Stimulated activated CD8-positive, alpha-beta memory T cell treated with anti-CD3 and anti-CD28 coated beads, Interleukin-12 subunit alpha, Interleukin-12 subunit beta, amount 100 ng/mL, for 1 hour (primary cell): ENCODE measurements at regions not wholly inside any gene's neighbourhood (a gene's known extent, or its start where the extent isn't known, plus 50 kb on each side); places are given as distances from the start of the nearest gene placed in this dataset.

Source experiments
- DNase-seq: peaks from one replicate; pipeline ENCODE4 v3.0.0-alpha.2; 2020; ENCODE audit warnings: low read depth

DNA sequence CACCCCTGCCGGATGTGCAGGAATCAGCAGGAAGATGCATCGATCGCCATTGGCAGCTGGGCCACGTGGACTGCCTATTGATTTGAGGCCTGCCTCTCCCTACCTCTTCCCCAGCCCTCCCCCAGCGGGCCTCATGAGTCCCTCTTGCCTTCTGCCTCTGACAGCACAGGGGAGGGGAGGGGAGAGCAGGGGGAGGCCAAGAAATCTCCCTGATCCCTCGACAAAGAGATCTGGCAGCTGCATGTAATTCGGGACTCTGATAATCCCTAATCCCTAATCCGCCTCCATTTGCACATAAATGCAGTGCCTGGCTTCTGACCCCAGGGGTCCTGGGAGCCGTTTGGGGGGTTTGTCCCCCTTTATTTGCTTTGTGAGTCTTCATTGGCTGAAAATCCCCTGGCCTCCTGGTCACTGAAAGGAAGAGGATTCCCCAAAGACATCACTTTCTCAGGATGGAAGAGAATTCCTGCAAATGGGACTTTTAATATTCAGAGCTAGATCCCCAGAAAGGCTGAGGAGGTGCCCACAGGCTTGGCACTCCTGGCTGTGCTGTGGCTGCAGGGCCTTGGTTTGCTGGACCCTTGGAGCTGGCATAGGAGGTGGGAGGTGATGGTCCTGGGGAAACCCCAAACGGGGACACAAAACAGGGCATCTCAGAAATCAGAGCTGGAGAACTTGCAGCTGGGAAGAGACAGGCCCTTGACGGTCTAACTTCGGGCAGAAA lies 239.4 kb upstream of the POU3F1 start:
- DNase-seq = no peak

DNA sequence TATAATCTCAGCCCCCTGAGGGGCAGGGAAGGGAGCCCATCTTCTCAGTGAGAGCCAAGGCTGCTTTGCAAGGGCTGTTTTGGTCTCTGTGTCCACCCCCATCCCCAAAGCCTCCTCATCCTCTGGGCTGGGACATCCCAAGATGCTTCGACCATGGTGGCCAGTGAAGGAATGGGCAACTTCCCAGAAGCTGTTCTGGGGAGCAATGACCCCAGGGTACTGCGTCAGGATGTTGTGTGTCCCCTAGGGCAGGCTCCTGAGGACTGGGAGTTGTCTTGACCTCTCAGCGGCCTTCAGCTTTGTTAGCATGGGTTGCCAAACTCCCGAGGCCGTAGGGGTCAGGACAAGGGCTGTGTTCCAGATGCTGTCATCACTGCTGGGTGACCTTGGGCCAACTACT lies 238.4 kb upstream of the POU3F1 start:
- no peak for DNase-seq

DNA sequence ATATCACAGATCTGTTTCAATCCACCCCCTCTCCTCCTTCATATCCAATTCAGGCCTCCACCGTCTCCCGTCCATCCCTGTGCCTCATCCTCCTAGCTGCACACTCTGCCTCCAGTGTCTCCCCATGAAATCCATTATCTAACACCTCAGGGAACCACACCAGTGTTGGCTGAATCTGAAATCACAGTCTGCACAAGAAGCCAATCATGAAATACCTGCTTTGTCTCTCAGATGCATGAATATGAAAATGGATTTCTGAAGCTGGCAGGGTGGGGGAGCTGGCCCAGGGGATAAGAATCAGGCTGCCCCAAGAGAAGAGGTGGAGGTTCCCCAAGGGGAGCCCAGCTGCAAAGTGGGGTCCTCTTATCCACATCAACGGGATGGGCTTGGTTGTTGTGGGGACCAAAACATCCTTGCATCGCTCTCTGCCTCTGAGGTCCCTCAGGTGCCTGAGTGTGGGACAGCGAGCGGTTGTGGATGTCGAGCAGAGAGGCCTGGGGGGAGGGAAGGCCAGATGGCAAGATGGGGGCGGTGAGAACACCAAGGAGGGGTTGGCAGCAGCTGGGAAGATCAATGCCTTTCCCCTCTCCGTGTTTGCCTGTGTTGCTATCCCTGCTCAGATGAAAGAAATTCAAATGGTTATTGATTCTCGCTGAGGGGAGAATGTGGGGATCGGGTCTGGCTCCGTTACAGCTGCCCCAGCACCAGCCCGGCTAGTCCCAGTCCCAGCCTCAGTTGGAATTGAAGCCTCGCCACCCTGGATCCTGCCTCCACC lies 237.3 kb upstream of the POU3F1 start:
- no peak for DNase-seq

DNA sequence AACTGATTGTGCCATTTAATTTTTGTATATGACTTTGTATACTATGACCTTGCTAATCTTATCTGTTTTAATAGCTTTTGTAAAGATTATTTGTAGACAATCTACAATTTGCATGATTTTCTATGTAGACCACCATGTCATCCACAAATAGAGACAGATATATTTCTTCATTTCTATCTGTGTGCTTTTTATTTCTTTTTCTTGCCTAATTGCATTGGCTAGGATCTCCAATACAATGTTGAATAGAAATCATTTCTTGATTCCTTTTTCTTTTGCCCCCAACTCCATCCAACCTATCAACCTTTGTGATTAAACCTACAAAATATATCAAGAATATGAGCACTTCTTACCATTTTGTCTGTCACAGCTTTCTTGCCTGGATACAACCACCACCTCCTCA lies 232.6 kb upstream of the POU3F1 start:
- DNase-seq = no peak

DNA sequence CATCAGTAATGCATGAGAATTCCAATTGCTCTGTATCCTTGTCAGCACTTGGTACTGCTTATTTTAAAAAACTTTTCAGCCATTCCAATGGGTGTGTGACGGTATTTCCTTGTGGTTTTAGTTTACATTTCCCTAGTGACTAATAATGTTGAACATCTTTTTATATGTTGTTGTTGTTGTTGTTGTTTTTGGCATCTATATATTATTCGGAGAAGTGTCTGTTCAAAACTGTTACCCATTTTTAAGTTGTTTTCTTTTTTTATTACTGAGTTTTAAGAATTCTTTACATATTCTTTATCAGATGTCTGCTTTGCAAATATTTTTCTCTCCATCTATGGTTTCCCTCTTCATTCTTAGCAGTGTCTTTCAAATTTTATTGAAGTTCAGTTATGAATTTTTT lies 231.1 kb upstream of the POU3F1 start:
- no peak for DNase-seq

- no peak for DNase-seq
Observed at GRCh38 chr1:38275960-38276359, 229.4 kb upstream of the POU3F1 start.

DNA sequence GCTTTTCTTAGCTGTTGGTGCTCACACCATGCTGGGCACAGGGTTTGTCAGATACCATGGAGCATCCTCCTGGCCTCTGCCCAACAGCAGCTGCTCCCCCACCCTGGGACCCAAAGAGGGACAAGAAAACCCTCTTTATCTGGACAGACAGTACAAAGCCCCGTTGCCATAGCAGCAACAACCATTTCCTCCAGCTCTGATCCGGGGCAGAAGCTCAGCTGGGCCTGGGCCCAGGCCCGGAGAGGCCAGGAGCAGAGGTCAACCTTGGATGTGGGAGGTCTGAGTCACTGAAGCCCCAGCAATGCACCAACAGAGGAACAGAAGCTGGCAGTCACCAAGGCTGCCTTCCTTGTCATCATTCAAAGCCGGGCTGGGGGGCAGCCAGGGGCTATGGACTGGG lies 228.4 kb upstream of the POU3F1 start:
- no peak for DNase-seq

DNA sequence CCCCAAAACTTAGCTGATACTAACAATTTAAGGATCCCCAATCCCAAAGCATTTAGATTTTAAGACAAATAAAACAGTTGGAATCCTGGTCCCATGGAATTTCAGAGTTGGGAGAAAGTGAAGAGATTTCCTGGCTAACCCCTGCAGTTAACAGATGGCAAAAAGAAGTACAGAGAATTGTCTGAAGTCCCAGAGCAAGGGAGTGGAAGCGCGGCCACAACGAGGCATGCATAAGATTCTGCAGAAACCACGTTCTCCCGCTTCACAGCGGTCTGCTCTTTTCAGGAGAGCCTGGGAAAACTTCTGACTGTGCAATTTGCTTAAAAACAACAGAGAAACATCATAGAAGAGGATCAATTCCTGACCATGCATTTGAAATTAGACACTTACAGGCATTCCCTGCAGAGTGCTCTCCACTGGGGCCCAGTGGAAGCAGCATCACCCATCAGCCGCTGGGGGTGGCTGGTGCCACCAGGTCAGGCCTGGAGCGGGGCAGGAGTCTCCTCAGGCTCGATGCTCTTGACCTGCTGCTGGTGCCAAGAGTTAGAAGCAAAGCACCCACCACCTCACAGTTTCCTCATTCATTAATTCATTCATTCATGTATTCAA lies 226.7 kb upstream of the POU3F1 start:
- no peak for DNase-seq

- DNase-seq = no peak
Observed at GRCh38 chr1:38272515-38272914, 225.9 kb upstream of the POU3F1 start.

- no peak for DNase-seq
Observed at GRCh38 chr1:38270849-38271633, 224.4 kb upstream of the POU3F1 start.

DNA sequence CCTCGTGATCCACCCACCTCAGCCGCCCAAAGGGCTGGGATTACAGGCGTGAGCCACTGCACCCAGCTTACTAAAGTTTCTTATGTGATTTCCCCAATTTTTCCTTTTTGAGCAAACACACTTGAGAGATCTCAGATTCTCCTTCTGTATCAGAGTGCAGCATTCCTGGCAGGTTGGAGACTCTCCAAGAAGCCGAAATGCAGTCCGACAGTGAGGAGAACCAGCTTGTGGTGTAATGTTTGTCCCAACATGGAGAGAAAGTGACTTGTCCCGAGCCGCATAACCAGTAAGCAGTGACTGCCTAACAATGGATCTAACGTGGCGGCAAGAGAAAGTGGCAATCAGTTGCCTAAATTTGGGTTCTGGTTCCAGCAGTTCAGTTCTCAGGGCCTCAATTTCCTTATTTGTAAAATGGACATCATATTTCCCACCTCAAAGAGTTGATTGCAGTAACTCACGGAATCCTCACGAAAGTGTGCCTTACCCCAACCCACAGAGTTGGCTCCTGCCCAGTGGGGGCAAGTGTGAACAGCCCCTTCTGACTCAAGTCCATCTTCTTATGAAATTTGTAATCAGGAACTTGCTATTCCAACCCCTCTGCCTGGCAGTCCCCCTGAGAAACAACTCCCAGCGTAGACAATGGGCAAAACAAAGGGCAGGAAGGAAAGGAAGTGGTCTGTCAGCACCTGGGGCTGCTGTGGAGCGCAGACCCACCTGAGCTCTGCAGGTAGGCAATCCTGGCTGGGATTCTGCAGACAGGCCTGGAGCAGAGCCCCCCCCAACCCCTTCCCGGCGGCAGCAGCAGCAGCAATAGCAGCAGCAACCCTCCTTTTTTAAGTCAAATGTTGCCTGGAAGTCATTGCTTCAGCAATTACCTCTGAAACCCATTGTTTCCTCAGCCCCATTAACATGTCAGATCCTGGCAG lies 223.6 kb upstream of the POU3F1 start:
- no peak for DNase-seq

DNA sequence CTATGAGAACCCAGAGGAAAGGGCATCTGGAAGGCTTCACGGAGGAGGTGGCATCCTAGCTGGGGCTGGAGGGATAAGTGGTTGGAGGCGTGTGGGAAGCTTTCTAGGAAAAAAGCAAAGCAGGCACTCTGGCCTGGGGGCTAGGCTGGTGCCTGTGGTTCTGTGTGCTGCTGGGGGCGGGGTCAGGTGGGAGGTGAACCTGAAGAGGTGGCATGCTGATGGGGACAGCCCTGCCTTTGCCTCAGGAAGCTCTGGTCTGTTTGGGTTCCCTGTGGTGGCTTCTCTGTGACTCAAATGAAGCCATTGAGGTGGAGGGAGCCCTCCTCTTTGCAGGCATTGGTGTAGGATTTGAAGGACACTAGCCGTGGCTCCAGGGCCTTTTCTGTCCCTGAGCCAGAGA lies 221.6 kb upstream of the POU3F1 start:
- no peak for DNase-seq

DNA sequence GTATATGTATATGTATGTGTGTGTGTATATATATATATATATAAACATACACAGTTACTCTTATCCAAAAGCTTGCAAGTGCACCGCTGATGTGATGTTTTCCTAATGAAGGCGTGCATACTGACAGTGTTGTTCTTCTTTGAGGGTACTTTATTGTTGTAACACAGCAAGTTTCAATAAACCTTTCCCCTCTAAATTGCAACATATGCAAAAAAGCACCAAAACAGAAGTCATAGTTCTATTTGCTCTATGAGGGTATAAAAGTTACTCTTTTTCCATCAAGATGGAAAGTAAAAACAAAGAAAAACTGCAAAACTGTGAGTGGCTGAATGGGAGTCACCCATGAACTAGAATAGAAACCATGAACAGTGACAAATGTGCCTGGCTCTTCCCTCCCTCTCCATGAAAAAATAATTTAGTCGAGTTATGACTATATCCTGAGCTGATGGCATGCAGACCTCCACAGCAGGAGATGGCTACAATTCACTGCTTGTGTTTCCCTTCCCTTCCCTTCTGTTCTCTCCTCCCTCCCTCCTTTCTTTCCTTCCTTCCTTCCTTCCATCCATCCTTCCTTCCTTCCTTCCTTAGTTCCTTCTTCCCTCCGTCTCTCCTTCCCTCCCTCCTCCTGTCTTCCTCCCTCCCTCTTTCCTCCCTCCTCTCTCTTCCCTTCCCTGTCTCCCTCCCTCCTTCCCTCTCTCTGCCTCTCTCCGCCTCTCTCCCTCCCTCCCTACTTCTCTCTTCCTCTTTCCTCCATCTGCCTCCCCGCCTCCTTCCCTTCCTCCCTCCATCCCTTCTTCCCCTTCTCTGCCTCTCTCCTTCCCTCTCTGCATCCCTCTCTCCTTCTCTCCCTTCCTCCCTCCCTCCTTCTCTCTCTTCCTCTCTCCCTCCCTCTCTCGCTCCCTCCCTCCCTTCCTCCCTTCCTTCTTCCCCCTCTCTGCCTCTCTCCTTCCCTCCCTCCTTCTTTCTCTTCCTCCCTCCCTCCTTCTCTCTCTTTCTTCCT lies 220.7 kb upstream of the POU3F1 start:
- no peak for DNase-seq

DNA sequence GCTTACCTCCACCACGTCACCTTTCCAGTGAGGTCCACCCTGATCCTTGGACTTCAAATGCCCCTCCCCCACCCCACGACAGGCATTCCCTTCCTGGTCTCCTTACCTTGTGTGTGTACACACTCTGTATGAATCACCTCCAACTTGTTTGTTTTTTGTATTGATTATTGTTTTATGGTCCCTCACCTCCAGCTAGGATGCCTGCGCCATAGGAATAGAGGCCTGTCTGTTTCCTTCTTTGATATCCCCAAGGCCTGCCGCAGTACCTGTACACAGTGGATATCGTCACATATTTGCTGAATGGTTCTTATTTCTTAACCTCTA lies 219.6 kb upstream of the POU3F1 start:
- DNase-seq = no peak

DNA sequence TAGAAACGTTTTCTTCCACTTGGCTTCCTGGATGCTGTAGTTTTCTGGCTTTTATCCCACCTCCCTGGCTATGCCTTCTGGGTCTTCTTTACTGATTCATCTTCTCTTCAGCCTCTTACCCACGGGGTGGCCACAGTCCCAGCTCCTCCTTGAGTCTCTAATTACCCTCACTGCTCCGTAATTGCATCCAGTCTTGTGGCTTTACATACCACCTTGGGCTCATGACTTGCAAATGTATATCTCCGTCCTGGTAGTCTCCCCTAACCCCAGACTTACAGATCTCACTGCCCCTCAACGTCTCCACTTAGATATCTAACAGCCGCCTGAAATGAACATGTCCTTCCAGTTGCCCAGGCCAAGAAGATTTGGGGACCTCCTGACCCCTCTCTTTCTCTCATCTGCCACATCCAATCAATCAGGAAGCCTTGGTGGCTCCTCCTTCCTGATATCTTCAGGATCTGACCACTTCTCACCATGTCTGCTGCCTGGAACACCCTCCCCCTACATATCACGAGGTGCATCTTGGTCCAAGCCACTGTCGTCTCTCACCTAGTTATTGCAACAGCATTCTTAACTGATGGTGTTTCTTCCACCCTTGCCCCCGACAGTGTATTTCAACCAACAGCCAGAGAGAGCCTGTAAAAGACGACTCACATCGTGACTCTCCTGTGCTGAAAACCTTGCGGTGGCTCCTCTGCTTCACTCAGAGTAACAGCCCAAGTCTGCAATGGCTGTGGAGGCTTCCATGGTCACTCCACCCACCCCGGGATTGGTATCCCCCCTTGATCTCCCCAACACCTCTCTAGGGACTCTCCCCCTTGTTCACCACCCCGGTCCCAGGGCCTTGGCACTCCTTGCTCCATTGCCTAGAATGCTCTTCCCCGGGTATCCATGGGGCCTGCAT lies 219.0 kb upstream of the POU3F1 start:
- DNase-seq = no peak

- no peak for DNase-seq
Observed at GRCh38 chr1:38263438-38263837, 216.8 kb upstream of the POU3F1 start.

DNA sequence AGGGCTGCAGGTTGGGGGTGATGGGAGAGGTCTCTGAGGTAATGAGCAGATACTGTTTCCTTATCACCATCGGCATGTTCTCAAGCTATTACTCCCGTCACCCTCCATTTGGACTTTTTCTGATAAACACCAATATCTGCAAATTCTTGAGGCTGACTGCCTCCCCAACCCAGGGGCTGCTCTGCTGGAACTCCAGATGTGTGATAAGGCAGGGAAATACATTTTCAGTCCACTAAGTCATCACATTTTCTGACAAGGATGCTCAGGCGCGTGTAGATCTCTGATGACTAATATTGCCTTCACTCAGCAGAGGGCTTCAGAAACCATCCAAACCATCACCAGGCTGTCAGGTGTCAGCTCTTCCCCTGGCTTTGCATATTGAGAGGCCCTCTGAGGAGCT lies 215.0 kb upstream of the POU3F1 start:
- DNase-seq = no peak

GRCh38 chr1:38258085-38258627 lies 211.6 kb upstream of the POU3F1 start:
- no peak for DNase-seq

DNA sequence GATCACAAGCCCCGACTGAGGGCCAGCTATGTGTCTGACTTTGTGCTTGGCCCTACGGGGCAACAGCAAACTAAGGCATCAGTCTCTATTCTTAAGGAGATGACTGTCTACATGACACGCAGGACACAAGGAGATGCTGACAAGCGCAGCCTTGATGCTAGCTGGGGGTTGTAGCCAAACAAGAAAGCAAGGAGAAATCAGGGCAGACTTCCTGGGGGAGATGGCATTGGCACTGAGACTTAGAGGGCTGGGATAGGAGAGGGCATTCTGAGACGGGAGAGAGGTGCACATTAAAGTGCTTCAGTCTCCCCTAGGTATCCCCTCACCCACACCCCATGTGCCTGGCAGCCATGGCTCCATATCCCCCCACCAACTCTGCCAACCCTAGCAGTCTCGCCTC lies 210.8 kb upstream of the POU3F1 start:
- no peak for DNase-seq
